KBM-7 (cell line): ENCODE measurements at regions not wholly inside any gene's neighbourhood (a gene's known extent, or its start where the extent isn't known, plus 50 kb on each side); places are given as distances from the start of the nearest gene placed in this dataset.

Source experiments
- DNase-seq: peaks from one replicate; pipeline ENCODE4 v3.0.0-alpha.2; 2015
- in situ Hi-C: fragments of 300-500 bp; cut with MboI; formaldehyde crosslinking; loops from 2 replicates; pipeline ENCODE4 v1.14.3; 2020; ENCODE audit warnings: low sequenced_read_pairs, low pct_unique_long_range_greater_than_20kb, mixed read lengths

DNA sequence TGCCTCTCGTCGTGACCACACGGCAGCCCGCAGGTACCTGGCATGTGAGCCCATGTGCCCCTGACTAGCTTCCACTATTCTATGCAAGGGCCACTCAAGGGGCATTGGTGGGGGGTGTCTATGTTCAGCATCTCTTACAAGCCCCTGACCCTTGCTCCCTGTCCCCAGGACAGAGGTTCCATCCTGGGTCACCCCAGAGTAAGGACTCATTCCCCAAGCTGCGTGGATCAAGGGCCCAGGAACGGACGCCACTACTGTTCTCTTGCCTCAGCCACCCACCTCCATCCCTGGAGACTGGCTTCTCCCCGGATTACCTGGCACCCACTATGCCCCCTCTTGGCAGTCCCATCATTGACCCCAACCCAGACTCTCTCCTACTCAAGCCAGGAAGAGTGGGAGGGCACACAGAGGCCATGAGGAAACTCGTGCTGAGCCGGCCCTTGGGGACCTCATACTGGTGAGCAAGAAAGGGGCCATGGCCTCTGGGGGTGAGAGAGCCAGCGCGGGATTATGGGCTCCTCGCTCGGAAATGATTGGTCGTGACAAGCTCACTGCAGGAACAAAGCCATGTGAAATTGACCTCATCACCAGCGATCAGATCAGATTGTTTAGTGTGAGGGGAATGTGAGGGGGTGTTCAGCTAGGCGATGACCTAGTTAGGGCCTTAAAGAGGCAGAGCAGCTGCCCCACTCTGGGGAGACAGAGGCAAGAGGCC is 50.1 kb upstream of the PJA1 start:
- in situ Hi-C loops = no loop called here
- no peak for DNase-seq
